NB4 (cell line): ENCODE measurements at regions not wholly inside any gene's neighbourhood (a gene's known extent, or its start where the extent isn't known, plus 50 kb on each side); places are given as distances from the start of the nearest gene placed in this dataset.

Experiments
- DNase-seq: peaks from one replicate; pipeline ENCODE4 v3.0.0; 2010; ENCODE audit warnings: low read depth
- H3K4me3 ChIP-seq: one replicate; pipeline ENCODE4 v1.5.1; 2011; ENCODE audit warnings: mild to moderate bottlenecking, low read depth, low read length, moderate library complexity
- CTCF ChIP-seq: IDR thresholded peaks from one replicate; pipeline ENCODE4 v1.5.1; 2012; ENCODE audit warnings: low read depth, low read length
- MAX ChIP-seq: IDR thresholded peaks from 2 replicates; pipeline ENCODE4 v1.6.1; 2011; ENCODE audit warnings: low read depth, low read length
- MYC ChIP-seq: IDR thresholded peaks from 2 replicates; pipeline ENCODE4 v1.6.1; 2011; ENCODE audit warnings: low read depth, low read length
- POLR2A ChIP-seq: IDR thresholded peaks from 2 replicates; pipeline ENCODE4 v1.6.1; 2011; ENCODE audit warnings: mild to moderate bottlenecking; ENCODE audit not compliant: insufficient read length; ENCODE audit errors: extremely low read depth

GRCh38 chr4:95898226-95898625 is 58.3 kb downstream of the PDHA2 start:
- peak; percentile 30 for DNase-seq
- no peak overlapping the region for H3K4me3 ChIP-seq
- no peak for TF ChIP-seq MAX

GRCh38 chr4:95909211-95909610 is 69.3 kb downstream of the PDHA2 start:
- no peak for DNase-seq
- TF ChIP-seq MAX (no peak), MYC (no peak)
- H3K4me3 ChIP-seq = no peak overlapping the region

- no peak for TF ChIP-seq MYC
- no peak for TF ChIP-seq POLR2A
- TF ChIP-seq CTCF = no peak
- TF ChIP-seq MAX = no peak
- H3K4me3 ChIP-seq = no peak overlapping the region
- no peak for DNase-seq
Measured at GRCh38 chr4:95910749-95911148, 70.9 kb downstream of the PDHA2 start.

- DNase-seq = no peak
- no peak for TF ChIP-seq MAX
- no peak for TF ChIP-seq MYC
- TF ChIP-seq POLR2A = no peak
- TF ChIP-seq CTCF = no peak
- H3K4me3 ChIP-seq = no peak overlapping the region
Measured at GRCh38 chr4:95921470-95921869, 81.6 kb downstream of the PDHA2 start.

- TF ChIP-seq POLR2A (no peak), CTCF (no peak), MYC (no peak), MAX (no peak)
- DNase-seq = peak; percentile 2
- H3K4me3 ChIP-seq = no peak overlapping the region
Measured at GRCh38 chr4:95929448-95930064, 89.7 kb downstream of the PDHA2 start.

- DNase-seq = no peak
- TF ChIP-seq MYC (no peak), POLR2A (no peak), CTCF (no peak), MAX (no peak)
- H3K4me3 ChIP-seq = no peak overlapping the region
Measured at GRCh38 chr4:95939141-95939540, 99.2 kb downstream of the PDHA2 start.

GRCh38 chr4:95949136-95949765 is 109.4 kb downstream of the PDHA2 start:
- TF ChIP-seq MAX (no peak), POLR2A (no peak), CTCF (no peak), MYC (no peak)
- DNase-seq = no peak

More at GRCh38 chr4:95949136-95949765, 109.4 kb downstream of the PDHA2 start:
- H3K4me3 ChIP-seq = no peak overlapping the region
